ENCODE measurements at regions not wholly inside any gene's neighbourhood (a gene's known extent, or its start where the extent isn't known, plus 50 kb on each side); places are given as distances from the start of the nearest gene placed in this dataset.

GRCh38 chr4:181365671-181366070 is 877.5 kb upstream of the TENM3 start:
- intact Hi-C loops (cut with DNase I; ENCODE audit: low total_unique reads), result no loop called here
- TF ChIP-seq CTCF (IDR thresholded peaks at IDR 0.05), result no peak
- TF ChIP-seq POLR2A (IDR thresholded peaks at IDR 0.05), result no peak
- Histone ChIP-seq H3K27ac (no peak overlapping the region), H3K9me3 (no peaks in the 10 kb centered on the region), H3K27me3 (no peaks in the 10 kb centered on the region), H3K4me3 (no peak overlapping the region), H3K4me1 (no peaks in the 10 kb centered on the region), H3K36me3 (ENCODE audit: low read depth, missing control alignments) (no peaks in the 10 kb centered on the region)
- DNase-seq, result peak; percentile 17
- 71 to 78% methylated on average over 18 of the region's 18 CpGs for WGBS, 2 donors

- no peaks in the 10 kb centered on the region for H3K4me1 ChIP-seq
- H3K4me3 ChIP-seq, result no peak overlapping the region
- no peaks in the 10 kb centered on the region for H3K27me3 ChIP-seq
- H3K36me3 ChIP-seq (ENCODE audit: low read depth, missing control alignments), result no peaks in the 10 kb centered on the region
- intact Hi-C loops (cut with DNase I; ENCODE audit: low total_unique reads), result no loop called here
- no peak overlapping the region for H3K27ac ChIP-seq
- TF ChIP-seq CTCF (IDR thresholded peaks at IDR 0.05) (no peak), POLR2A (IDR thresholded peaks at IDR 0.05) (no peak)
- H3K9me3 ChIP-seq, result no peaks in the 10 kb centered on the region
- DNase-seq, result no peak
- WGBS, 2 donors, result 80 to 83% methylated on average over 3 of the region's 3 CpGs
Observed at GRCh38 chr4:181372014-181372413, 871.2 kb upstream of the TENM3 start.

GRCh38 chr4:181376058-181376457 is 867.1 kb upstream of the TENM3 start:
- Histone ChIP-seq H3K4me3 (no peak overlapping the region), H3K9me3 (no peaks in the 10 kb centered on the region), H3K4me1 (no peaks in the 10 kb centered on the region), H3K27ac (no peak overlapping the region), H3K36me3 (ENCODE audit: low read depth, missing control alignments) (no peaks in the 10 kb centered on the region), H3K27me3 (no peaks in the 10 kb centered on the region)
- TF ChIP-seq POLR2A (IDR thresholded peaks at IDR 0.05), result no peak
- no peak for TF ChIP-seq CTCF (IDR thresholded peaks at IDR 0.05)
- DNase-seq, result no peak
- 61 to 63% methylated on average over 8 of the region's 8 CpGs for WGBS, 2 donors
- intact Hi-C loops (cut with DNase I; ENCODE audit: low total_unique reads), result no loop called here

GRCh38 chr4:181388061-181388460 is 855.1 kb upstream of the TENM3 start:
- intact Hi-C loops (cut with DNase I; ENCODE audit: low total_unique reads), result no loop called here
- DNase-seq, result no peak
- Histone ChIP-seq H3K27ac (no peak overlapping the region), H3K27me3 (no peaks in the 10 kb centered on the region), H3K4me1 (no peaks in the 10 kb centered on the region), H3K36me3 (ENCODE audit: low read depth, missing control alignments) (no peaks in the 10 kb centered on the region), H3K4me3 (no peak overlapping the region), H3K9me3 (no peaks in the 10 kb centered on the region)
- WGBS, 2 donors, result 82 to 92% methylated on average over 1 of the region's 1 CpG
- TF ChIP-seq CTCF (IDR thresholded peaks at IDR 0.05) (no peak), POLR2A (IDR thresholded peaks at IDR 0.05) (no peak)

- Histone ChIP-seq H3K36me3 (ENCODE audit: low read depth, missing control alignments) (no peaks in the 10 kb centered on the region), H3K9me3 (no peaks in the 10 kb centered on the region), H3K27ac (no peak overlapping the region), H3K27me3 (no peaks in the 10 kb centered on the region), H3K4me3 (no peak overlapping the region), H3K4me1 (no peaks in the 10 kb centered on the region)
- WGBS, 2 donors, result 29 to 39% methylated on average over 1 of the region's 1 CpG
- intact Hi-C loops (cut with DNase I; ENCODE audit: low total_unique reads), result no loop called here
- no peak for TF ChIP-seq POLR2A (IDR thresholded peaks at IDR 0.05)
- no peak for TF ChIP-seq CTCF (IDR thresholded peaks at IDR 0.05)
- peak; percentile 18 for DNase-seq
Observed at GRCh38 chr4:181416966-181417365, 826.2 kb upstream of the TENM3 start.
